ENCODE measurements at regions not wholly inside any gene's neighbourhood (a gene's known extent, or its start where the extent isn't known, plus 50 kb on each side); places are given as distances from the start of the nearest gene placed in this dataset.

DNA sequence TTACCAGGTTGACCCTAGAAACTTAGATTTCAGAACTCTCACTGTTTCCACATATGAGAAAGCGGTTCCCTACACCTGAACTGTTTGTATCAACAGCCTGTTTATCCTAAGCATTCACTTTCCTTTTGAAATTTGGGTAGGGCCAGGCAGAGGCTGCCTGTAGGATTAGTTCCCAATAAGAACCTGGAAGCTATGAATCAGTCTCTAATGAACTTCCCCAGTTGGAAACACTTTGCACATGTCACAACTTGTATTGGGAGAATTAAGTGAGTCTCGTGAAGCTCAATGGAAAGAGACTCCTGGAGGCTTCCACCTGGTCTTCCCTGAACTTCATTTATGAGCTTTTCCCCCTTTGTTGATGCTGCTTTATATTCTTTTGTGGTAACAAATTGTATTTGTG is 486.6 kb upstream of the HS6ST1 start:
- FAIRE-seq, result no peak

DNA sequence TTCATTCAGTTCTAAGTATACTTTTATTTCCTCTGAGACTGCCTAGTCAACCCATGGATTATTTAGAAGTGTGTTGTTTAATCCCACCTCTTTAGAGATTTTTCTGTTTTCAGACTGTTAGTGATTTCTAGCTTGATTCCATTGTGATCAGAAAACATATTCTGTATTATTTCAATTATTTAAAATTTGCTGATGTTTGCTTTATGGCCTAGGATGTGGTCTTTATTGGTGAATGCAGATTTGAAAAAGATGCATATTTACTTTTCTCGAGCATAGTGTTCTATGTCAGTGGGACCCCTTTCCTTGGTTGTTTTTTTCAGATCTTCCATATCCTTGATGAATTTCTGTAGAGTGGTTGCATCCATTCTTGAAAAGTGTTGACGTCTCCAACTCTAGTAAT is 487.2 kb upstream of the HS6ST1 start:
- FAIRE-seq, result no peak

DNA sequence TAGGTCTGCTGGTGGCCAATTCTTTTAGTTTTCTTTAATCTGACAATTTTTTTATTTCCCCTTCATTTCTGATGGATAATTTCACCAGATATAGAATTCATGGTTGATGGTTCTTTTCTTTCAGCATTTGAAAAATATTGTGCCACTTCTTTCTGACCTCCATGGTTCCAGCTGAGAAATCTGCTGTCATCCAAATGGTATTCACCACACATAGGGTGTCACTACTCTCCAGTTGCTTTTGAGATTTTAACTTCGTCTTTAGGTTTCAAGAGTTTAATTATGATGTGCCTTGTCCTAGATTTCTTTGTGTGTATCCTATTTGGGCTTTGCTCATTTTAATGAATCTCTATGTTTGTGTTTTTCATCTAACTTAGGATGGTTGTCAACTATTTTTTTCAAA is 488.6 kb upstream of the HS6ST1 start:
- FAIRE-seq, result no peak

DNA sequence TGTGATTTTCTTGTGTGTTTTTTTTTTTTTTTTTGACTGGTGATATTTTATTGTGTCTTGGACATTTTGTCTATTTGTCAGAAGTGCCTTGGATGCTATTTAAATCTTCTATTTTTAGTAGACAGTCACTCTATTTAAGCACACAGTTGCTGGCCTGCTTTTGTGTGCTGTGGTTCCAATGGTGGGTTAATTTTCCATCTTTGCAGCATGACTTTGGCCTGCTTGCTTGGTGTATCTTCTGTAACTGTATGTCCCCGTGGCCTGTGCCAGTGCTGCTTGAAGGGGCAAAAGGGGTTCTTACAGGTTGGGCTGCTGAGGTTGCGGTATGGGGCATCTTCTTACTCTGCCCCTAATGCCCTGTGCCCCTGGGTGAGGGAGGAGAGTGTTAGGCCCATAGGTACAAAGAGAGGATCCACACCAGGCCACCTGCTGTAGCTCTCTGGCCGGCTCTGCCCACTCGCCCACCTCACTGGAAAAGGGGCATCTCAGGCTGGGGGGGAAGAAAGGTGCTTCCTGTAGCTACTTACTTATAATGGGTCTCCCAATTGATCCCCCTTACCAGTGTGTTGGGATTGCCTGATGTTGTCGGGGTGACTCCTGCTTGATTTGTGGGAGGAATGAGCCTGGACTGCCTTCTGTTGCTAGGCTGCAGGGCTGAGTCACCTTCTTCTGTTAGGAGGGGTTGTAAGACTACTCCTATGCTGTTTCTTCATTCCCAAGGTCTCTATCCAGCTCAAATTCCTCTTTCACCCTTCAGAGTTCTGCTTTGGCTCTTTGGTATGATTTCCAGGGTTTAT is 490.0 kb upstream of the HS6ST1 start:
- FAIRE-seq, result no peak

DNA sequence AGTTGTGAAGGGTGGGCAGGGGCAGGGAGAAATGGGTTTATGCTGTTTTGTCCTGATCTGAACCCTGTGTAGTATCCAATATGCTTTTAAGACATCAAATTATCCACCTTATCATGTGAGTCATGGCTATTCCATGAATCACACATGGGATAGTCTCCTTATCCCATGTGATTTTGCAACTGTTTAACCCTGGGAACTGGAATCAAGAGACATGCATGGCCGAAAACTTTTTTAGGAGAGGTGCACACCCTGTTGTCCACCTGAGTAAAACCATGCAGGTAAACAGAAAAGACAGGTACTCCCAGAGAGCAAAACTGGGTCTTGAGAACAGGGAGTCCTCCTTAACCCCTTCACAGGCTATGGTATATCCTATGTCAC is 490.6 kb upstream of the HS6ST1 start:
- no peak for FAIRE-seq

DNA sequence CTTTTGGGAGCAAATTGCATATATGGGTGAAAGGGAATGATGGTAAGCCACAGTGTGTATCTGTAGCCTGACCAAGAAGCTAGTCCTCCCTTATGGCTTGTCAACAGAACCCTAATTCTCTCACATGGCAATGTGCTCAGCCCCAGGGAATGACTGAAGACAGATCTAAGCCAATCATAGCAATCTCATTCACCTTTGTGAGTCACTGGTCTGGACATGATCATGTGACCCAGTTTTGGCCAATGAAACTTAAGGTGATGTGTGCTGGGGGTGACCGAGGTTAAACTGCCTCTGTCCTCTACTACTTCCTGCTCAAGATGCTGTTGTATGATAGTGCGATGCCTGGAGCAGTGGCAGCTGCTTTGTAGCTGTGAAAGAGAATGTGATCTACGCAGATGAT is 491.2 kb upstream of the HS6ST1 start:
- FAIRE-seq, result no peak

DNA sequence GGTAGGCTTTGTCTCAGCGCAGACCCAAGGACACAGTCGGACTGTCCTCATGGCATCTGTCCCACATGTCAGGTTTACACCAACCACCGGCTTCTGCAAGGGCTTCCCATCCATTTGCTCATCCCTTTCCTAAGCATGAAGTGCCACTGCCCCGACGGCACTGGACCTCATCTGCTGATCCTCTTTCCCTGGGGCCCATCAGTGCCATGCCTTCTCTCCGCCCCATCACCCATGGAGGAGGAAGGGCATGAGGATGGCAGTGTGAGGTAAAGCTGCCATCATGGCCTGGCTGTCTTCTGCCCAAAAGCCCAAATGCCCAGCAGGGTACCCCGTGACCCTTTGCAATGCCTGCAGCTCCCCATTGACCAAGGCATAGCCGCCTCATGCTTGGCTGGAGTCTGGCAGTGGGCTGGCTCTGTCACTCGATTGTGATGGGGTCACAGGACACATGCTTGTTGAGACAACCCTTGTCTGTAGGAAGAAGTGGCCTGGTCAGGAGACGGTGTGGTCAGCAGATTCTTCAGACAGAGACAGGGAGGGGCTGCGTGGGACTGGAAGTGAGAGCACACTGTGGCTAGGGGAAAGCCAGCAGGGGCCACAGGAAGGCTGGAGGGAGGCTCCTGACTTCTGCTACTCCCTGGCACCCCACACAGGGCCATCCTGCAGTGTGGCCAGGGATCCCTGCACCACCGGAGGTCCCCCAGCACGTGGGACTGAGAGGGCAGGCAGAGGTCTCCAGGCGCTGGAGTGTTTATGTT is 493.7 kb upstream of the HS6ST1 start:
- no peak for FAIRE-seq

DNA sequence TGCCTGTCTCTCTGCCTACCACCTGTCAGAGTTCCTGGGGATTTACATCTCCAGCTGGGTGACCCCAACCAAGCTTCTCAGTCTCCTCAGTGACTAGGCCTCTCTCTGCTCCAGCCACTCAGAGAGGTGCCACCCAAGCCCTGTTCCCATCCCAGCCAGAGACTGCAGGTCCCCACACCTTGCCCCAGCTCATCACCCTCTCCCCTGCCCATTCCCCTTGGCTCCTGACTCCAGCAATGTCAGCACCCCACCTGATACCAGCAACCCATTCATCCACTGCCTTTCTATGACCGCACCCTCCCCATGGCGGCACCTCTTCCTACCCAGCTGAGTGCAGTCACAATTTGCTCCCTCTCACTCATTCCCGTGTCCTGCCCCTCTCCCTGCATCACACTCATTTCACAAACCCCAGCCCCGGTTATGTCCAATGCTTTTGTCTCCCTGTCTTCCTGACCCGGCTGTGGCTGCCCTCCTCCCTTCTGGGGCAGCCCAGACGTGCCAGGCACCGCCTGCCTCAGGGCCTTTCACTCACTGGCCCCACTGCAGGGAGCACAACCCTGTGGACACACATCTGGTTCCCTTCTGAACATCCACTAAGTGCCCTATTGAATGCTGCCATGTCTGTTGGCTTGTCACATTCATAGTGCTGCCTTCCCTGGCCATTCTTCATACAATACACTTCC is 494.8 kb upstream of the HS6ST1 start:
- no peak for FAIRE-seq

DNA sequence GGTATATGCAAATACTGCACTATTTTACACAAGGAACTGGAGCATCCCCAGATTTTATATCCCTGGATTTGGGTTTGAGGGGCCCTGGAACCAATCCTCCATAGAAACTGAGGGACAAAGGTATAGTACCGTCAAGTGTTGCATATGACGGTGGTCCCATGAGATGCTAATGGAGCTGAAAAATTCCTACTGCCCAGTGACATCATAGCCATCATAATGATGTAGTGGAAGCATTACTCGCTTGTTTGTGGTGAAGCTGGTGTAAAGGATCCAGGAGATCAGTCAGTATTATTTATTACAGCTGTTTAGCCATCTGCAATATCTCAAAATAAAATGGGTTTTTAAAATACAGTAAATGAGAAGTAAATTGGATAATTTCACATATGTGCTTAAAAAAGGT is 496.6 kb upstream of the HS6ST1 start:
- FAIRE-seq, result no peak

DNA sequence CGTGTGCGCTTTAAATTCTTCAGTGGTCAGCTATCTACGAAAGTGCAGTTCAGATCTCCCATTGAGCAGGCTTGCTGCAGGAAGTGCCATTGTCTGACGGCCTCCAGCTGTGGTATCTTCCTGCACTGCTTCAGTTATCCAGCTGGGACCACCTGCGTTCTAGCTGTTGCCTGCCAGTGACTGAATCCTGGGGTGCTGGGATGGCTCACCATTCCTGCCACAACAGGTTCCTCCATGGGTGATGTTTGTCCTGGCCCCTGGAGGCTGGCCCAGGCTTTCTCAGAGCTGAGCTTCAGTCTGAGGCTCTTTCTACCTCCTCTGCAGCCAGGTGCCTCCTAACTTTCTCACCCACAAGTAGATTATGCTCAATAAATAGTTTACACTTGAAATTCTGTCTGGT is 498.5 kb upstream of the HS6ST1 start:
- no peak for FAIRE-seq

DNA sequence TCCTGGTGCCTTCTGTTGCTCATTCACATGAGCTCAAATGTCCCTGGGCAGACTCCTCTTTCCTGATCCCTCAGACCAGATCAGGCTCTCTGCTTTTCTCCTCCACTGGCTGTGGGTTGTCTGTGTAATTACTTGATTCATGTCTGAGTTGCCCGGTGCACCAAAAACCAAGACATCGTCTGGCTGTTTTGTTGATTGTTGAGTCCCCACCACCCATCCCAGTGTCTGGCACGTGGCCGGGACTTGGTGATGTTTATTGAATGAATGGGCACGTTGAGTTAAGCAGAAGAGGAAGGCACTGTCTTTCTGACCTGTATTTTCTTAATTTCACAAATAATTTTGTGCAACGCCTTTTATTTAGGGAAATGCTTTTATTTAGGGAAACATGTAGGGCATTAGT is 499.1 kb upstream of the HS6ST1 start:
- FAIRE-seq, result no peak

DNA sequence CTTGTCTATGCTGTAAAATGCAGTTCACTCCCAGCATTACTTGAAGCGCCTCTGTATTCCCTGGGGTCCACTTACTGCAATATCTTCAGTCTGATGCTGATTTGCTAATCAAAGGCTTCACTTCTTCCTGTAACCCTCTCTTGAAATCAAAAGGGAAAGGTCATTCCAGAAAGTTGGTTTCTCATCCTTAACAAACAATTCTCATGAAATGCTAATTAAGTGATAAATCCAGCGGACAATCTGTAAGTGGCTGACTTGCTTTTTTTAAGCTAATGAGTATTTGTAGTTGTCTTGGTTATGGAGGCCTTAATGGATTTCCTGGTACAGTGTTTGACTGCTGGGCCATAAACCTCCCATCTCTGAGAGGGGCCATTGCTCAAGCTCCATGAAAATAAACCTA is 499.6 kb upstream of the HS6ST1 start:
- FAIRE-seq, result no peak

DNA sequence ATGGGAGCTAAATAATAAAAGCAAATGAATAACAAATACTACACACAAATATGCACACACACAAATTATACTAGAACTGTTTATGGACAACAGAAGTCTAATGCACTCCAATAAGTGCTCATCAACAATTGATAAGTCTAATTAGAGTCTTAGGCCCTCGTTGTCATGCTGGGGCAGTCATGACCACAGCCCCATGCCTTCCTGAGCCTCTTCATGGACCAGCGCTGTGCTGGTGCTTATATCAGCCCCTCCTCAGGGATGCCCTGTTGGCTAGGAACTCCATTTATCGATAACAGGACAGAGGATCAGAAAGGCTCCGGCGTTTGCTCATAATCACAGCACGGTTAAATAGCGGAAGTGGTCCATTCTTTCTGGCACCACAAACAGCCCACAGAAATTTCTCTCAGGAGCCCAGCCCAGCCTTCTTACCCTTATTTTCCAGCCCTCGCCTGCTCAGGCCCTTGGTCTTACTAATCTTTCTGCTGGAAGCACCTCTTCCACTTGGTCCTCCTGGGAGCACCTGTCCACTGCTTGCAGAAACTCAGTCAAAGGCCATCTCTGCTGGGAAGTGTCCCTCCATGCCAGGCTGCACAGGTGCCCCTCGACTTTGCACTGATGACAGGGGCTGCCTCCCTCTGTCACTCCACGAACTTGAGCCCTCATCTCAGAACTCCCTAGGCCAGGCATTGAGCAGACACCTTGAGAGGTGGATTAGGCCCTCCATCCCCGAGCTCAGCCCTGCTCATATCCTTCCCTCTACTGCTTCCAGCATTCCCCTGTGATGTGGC is 500.2 kb upstream of the HS6ST1 start:
- no peak for FAIRE-seq

DNA sequence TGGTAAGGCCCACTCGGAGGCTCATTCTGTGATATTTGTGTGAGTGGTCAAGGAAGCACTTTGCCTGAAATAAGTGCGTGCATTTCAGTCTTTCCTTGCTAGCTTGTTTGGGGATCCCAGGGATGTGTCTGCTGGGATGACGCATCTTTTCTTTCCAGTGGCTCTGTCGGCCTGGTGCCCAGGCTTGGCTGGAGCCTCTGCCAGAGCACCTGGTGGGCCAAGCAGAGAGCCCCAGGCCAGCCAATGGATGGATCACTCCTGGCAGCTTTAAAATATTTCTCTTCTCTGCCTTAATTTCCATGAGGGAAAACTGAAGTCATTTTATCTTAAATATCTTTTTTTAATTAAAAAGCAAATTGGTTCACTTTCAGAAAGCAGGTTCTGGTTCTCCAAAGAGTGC is 501.8 kb upstream of the HS6ST1 start:
- no peak for FAIRE-seq

DNA sequence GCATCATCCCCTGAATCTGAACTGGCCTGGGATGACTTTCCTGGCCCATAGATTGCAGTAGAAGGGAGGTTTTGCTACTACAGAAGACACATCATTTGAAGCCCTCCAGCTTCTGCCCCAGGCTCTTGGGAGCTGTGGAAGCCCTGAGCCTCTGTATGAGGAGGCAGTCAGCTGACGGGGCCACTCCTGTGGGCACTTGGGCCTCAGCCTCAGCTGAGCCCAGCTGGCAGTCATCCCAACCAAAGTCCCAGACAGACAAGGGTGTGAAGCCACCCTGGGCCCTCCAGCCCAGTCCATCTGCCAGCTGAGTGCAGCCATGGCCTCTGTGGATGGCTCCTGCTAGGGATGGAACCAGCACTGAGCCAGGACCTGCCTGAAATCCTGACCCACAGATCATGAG is 502.3 kb upstream of the HS6ST1 start:
- no peak for FAIRE-seq

DNA sequence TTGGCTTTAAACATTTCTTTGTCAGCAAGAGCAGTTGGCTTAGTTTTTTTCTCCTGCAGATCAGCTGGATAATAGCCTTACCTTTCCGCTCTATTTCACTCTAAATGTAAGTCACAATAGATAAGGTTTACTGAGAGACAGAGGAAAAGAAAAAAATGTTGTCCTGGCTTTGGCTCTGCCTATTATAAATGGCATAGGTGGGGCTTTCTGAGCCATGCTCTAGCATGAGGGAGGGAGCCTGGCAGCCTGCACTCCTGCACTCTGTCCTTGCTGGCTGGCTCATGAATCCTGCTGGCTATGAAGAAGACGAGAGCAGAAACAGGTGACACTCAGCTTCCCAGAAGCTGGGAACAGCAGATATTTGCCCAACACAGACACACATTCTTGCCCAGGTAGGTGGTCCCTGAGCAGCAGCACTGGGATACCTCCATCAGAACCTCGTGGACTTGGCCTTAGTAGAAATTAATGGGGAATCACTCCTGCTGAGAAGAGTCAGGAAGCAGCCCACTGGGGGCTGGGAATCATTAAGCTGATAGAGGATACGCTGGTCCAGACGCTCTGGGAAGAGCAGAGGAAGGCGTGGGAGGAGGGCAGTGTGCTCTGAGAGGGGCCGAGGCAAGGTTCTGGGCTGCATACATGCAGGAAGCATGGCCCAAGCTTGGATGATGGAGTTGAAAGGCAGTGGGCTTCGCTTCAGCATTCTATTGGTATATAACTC is 514.4 kb upstream of the HS6ST1 start:
- no peak for FAIRE-seq

DNA sequence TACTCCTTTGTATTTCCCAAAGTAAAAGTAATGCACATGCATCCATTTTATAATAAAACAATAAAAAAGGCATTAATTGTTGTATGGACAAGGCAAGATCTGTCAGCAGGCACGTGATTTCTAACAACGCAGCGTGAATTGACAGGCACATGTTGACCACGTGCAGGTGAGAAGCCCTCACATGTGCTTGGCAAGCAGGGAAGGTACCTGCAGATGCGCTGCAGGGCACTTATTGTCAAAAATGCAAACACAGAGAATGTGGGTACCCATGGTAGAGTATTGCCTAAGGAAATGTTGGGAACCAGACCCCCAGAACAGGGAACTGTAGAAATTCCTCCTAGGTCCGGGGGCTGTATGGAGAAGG is 515.0 kb upstream of the HS6ST1 start:
- no peak for FAIRE-seq

DNA sequence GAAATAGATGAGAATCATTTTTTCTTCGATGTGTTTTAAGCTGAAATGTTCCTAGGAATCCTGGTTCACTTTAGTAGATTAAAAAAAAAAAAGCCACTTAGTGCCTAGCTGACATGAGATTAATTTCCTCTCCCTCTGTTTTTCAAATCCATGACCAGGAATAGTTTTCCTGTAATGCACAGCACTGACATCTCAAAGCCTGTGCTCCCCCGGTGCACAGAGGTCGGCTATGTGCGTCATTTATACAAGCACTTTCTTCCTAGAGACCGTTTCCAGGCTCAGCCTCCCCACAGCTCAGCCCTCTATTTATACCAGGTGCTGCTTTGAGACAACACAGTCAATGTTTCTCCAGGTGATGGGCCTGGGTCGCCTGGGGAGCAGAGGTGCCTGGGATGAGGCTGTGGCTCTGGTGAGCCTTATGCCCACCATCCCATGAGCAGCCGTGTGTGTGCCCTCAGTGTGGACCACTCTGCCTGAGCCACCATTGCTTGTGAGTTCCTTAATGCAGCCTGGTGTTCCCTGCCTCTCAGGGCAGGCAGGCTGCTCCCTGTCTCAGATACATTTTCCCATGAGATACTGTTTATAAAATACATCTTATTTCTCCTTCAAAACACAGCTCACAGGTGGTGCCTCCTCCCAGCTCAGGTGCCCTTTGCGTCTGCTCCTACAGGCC is 515.7 kb upstream of the HS6ST1 start:
- no peak for FAIRE-seq

DNA sequence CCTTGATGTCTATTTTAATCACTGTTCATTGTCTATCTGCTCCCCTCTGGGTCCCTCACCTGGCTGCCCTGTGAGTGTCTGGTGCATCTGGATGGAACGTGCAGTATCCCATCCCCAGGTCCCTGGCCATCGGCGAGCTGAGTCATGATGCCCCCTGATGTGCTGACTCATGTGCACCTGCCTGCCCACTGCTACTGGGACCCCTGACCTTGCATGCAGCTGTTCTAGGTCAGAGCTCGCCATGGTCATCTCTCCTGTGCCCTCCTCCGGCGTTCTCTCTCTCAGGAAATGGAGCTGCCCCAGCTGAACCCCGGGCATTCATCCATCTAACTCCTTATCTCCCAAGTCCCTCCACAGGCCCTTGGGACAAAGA is 516.2 kb upstream of the HS6ST1 start:
- FAIRE-seq, result no peak

DNA sequence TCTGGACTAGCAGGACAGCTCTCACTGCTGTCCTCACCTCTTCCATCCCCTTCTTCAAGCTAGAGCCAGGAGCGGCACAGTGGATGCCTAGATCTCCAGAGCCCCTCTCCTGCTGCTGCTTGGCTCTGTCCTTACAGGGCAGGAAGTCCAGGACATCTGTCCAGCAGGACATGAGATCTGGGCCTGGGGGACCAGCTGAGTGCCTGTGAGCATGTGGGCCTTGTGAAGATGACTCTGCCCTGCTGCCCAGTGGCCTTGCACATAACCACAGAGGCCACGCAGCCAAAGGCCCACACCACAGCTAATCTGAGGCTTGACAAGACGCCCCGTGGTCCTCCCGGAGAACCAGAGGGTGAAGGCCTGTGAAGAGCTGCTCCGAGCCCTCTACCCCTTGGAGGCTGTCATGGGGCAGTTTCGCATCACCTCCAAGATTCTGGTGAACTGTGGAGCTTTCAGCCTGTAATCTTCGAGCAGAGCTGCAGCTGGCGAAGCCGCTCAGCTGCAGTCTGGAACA is 516.7 kb upstream of the HS6ST1 start:
- no peak for FAIRE-seq

DNA sequence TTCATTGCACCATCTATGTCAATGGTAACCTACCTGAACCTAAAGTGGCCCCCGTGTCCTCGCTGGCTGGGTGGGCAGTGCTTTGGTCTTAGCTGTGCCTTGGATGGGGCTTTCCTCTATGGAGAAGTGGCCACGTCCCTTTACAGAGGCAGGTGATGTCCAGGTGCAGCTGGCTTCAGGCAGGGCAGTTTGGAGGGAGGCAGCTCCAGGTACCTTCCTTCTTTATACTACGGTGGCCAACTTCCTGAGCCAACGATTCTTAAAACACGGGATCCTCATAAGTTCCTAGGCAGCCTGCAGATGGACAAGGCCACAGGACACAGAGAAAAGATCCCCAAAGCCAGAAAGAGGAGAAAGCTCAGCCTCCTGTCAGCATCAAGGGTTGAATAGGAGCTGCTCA is 517.3 kb upstream of the HS6ST1 start:
- FAIRE-seq, result no peak

All from endometrium (tissue), 2 donors.